ENCODE measurements at regions not wholly inside any gene's neighbourhood (a gene's known extent, or its start where the extent isn't known, plus 50 kb on each side); places are given as distances from the start of the nearest gene placed in this dataset.

DNA sequence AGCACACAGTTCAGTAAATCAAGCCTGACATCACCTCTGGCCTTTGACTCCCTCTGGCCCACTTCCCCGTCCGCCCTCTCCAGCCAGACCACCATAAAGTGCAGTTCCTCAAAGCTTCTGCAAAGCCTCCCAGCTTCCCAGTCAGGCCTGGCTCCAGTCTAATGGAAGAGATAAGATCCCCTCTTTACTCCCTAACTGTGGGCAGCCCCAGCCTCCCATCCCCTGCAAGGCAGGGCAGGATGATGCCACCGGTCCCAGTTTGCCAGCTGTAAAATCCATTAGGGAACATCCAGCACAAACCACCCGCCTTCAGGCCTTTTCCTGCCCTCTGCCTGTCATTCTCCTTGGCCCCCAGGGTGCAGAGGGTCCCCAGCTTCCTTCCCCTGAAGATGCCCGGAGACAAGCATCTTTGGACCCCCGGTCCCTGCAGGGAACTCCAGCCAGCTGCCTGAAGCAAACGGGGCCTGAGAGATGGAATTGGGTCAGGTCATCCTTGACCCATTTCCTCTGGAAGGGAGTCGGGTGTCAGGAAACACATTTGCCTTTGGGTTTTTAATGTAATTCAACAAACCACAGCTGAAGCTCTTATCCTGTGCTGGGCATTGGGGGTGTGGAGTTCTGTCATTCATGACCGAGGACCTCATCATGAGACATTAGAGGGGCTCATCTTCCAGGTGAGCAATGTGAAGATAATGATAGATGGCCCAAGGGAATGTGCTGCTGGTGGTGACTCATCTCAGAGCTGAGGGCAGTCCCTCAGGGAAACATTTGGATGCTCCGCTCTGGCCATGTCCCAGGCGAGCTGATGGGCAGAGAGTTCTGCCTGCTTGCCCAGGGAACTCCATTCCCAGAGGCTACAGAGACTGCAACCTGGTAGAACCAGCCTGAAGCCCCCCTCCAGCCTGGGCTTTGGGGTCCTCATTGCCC is 93.8 kb upstream of the CLMN start:
- Histone ChIP-seq H3K9me3 (ENCODE audit: low read depth) (no peaks in the 10 kb centered on the region), H3K36me3 (no peaks in the 10 kb centered on the region), H3K4me1 (ENCODE audit: low read depth) (no peaks in the 10 kb centered on the region), H3K4me3 (no peak overlapping the region), H3K27me3 (no peaks in the 10 kb centered on the region), H3K27ac (no peak overlapping the region)
- no peak for DNase-seq (ENCODE audit: low read depth in 1 of 2, low spot score in 1 of 2)
- TF ChIP-seq, protein P1, sequence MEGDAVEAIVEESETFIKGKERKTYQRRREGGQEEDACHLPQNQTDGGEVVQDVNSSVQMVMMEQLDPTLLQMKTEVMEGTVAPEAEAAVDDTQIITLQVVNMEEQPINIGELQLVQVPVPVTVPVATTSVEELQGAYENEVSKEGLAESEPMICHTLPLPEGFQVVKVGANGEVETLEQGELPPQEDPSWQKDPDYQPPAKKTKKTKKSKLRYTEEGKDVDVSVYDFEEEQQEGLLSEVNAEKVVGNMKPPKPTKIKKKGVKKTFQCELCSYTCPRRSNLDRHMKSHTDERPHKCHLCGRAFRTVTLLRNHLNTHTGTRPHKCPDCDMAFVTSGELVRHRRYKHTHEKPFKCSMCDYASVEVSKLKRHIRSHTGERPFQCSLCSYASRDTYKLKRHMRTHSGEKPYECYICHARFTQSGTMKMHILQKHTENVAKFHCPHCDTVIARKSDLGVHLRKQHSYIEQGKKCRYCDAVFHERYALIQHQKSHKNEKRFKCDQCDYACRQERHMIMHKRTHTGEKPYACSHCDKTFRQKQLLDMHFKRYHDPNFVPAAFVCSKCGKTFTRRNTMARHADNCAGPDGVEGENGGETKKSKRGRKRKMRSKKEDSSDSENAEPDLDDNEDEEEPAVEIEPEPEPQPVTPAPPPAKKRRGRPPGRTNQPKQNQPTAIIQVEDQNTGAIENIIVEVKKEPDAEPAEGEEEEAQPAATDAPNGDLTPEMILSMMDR (IDR thresholded peaks at IDR 0.05; ENCODE audit: low read depth, low read length) = no peak

GRCh38 chr14:95410838-95411237 is 91.1 kb upstream of the CLMN start:
- Histone ChIP-seq H3K27me3 (no peaks in the 10 kb centered on the region), H3K9me3 (ENCODE audit: low read depth) (no peaks in the 10 kb centered on the region), H3K4me3 (no peak overlapping the region), H3K4me1 (ENCODE audit: low read depth) (no peaks in the 10 kb centered on the region), H3K27ac (no peak overlapping the region), H3K36me3 (no peaks in the 10 kb centered on the region)
- DNase-seq (ENCODE audit: low read depth in 1 of 2, low spot score in 1 of 2) = no peak
- TF ChIP-seq, protein P1 (IDR thresholded peaks at IDR 0.05; ENCODE audit: low read depth, low read length) = no peak

DNA sequence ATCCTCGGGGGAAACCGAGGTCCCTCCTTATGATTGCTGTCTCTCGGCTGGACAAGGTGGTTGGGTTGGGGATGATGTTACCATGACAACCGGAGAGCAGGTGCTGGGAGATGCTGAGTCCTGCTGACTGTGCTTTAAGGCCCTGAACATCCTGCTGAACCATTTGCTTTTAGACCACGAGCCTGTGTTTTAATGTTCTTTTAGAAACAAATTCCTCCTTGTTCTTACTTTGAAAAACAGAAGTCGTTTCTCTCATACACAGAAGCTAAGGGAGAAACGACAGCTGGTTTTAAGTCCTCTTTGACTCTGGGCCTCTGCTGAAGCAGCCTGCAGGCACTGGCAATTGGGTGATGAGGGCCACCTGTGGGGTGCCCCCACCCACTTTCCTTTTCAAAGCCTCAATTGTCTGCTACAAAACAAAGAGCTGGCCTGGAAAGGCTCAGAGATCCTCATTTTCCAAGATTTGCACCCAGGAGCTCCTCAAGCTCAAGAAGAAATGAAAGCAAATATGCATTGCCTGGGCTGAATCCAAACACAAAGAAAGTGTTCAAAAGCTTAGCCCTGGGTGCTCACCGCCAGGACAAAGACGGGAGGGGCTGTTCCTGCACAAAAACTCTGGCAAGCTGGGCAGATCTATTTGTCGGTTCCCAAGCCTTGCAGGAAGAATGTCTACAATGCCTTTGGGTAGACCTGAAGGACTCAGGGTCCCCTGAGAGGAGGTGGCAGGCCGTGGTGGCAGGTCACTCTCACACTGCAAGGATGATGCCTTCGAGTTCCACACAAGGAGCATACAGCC is 90.0 kb upstream of the CLMN start:
- Histone ChIP-seq H3K27me3 (no peaks in the 10 kb centered on the region), H3K27ac (no peak overlapping the region), H3K36me3 (no peaks in the 10 kb centered on the region), H3K4me1 (ENCODE audit: low read depth) (no peaks in the 10 kb centered on the region), H3K4me3 (no peak overlapping the region), H3K9me3 (ENCODE audit: low read depth) (no peaks in the 10 kb centered on the region)
- TF ChIP-seq, protein P1 (IDR thresholded peaks at IDR 0.05; ENCODE audit: low read depth, low read length) = no peak
- no peak for DNase-seq (ENCODE audit: low read depth in 1 of 2, low spot score in 1 of 2)

GRCh38 chr14:95408731-95409476 is 89.2 kb upstream of the CLMN start:
- no peaks in the 10 kb centered on the region for H3K36me3 ChIP-seq
- no peak for DNase-seq (ENCODE audit: low read depth in 1 of 2, low spot score in 1 of 2)
- H3K27ac ChIP-seq = no peak overlapping the region
- H3K4me3 ChIP-seq = no peak overlapping the region
- H3K9me3 ChIP-seq (ENCODE audit: low read depth) = no peaks in the 10 kb centered on the region
- TF ChIP-seq, protein P1 (IDR thresholded peaks at IDR 0.05; ENCODE audit: low read depth, low read length) = no peak
- H3K4me1 ChIP-seq (ENCODE audit: low read depth) = no peaks in the 10 kb centered on the region
- H3K27me3 ChIP-seq = no peaks in the 10 kb centered on the region

GRCh38 chr14:95407354-95407753 is 87.6 kb upstream of the CLMN start:
- H3K27me3 ChIP-seq = no peaks in the 10 kb centered on the region
- no peak overlapping the region for H3K27ac ChIP-seq
- no peak for DNase-seq (ENCODE audit: low read depth in 1 of 2, low spot score in 1 of 2)
- no peaks in the 10 kb centered on the region for H3K4me1 ChIP-seq (ENCODE audit: low read depth)
- TF ChIP-seq, protein P1 (IDR thresholded peaks at IDR 0.05; ENCODE audit: low read depth, low read length) = no peak
- H3K9me3 ChIP-seq (ENCODE audit: low read depth) = no peaks in the 10 kb centered on the region
- H3K4me3 ChIP-seq = no peak overlapping the region
- no peaks in the 10 kb centered on the region for H3K36me3 ChIP-seq
